Gastrocnemius medialis (tissue), 4 donors: ENCODE measurements at regions not wholly inside any gene's neighbourhood (a gene's known extent, or its start where the extent isn't known, plus 50 kb on each side); places are given as distances from the start of the nearest gene placed in this dataset.

Experiments used
- ATAC-seq, 2 donors: fragments of 150-250 bp; one replicate each; pipeline ENCODE4 v1.9.1; 2016
- DNase-seq, 2 donors: peaks; one replicate each; pipeline ENCODE4 v3.0.0-alpha.2; 2019
- H3K27ac ChIP-seq, 4 donors: fragments of 200-600 bp; sonication (generic); 1 replicate in 1 of 4; 2 replicates in 3 of 4; pipeline ENCODE4 v1.5.1; 2016 to 2018; ENCODE audit warnings: mild to moderate bottlenecking in 2 of 4, moderate library complexity in 1 of 4
- H3K27me3 ChIP-seq, 3 donors: fragments of 200-600 bp; sonication (generic) in 2 of 3; 1 replicate in 1 of 3; 2 replicates in 2 of 3; pipeline versions ENCODE4 v1.5.1 to v1.6.0; 2016 to 2019; ENCODE audit warnings: mild to moderate bottlenecking in 1 of 3, moderate library complexity in 1 of 3
- H3K36me3 ChIP-seq, 2 donors: fragments of 200-600 bp; sonication (generic) in 1 of 2; one replicate each; pipeline ENCODE4 v1.5.1; 2017 to 2018
- H3K4me1 ChIP-seq, 2 donors: fragments of 200-600 bp; sonication (generic) in 1 of 2; one replicate each; pipeline ENCODE4 v1.5.1; 2016 to 2017; ENCODE audit warnings: mild to moderate bottlenecking in 2 of 2
- H3K4me3 ChIP-seq, 4 donors: fragments of 200-600 bp; sonication (generic) in 3 of 4; 1 replicate in 1 of 4; 2 replicates in 3 of 4; pipeline ENCODE4 v1.5.1; 2016 to 2019; ENCODE audit warnings: mild to moderate bottlenecking in 2 of 4
- H3K9me3 ChIP-seq, 3 donors: fragments of 200-600 bp; sonication (generic) in 2 of 3; 1 replicate in 1 of 3; 2 replicates in 2 of 3; pipeline ENCODE4 v1.5.1; 2016 to 2019
- POLR2A ChIP-seq, 2 donors: fragments of 450-650 bp; IDR thresholded peaks; one replicate each; pipeline ENCODE4 v1.6.1; 2017; ENCODE audit warnings: antibody characterized with exemption in 2 of 2, mild to moderate bottlenecking in 2 of 2, moderate library complexity in 2 of 2
- in situ Hi-C, 4 donors: fragments of 200-750 bp; cut with MboI; loops; one replicate each; pipeline versions ENCODE4 v1.15.0 to v1.8.0; 2017; ENCODE audit warnings: low sequenced_read_pairs in 4 of 4
- intact Hi-C: fragments of 100-400 bp; cut with DNase I; formaldehyde crosslinking; loops from one replicate; pipeline ENCODE4 v1.15.1; 2023; ENCODE audit warnings: low total_unique reads
- TF ChIP-seq, protein P1 (sequence below), 5 experiments: fragments of 450-650 bp in 3 of 5; fragments of 200-600 bp in 2 of 5; sonication (generic) in 2 of 5; IDR thresholded peaks in 4 of 5; conservative IDR thresholded peaks in 1 of 5; 1 replicate in 4 of 5; 2 replicates in 1 of 5; pipeline ENCODE4 v1.5.1; 2016 to 2019; ENCODE audit warnings: antibody characterized with exemption in 5 of 5, mild to moderate bottlenecking in 3 of 5, moderate library complexity in 3 of 5

DNA sequence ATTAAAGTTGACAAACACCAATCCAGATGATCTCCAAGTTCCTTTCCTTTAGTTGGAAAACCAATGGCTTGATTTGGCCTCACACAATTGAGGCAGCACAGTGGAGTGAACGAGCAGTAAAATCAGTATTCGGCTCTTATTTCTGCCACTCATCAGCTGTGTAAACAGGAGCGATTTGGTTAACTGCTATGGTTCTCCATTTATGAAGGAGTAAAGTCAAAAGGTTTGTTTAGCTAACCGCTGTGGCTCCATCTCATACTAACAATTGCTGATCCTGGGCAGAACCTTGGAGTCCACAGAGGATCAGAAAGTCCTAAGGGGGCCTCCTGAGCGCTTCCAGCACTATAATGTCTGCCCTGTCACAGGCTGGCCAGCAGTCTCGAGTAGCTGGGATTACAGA, 54.5 kb upstream of the EXOC1L start:
- Histone ChIP-seq H3K4me3 (no peak overlapping the region), H3K9me3 (no peaks in the 10 kb centered on the region), H3K27me3 (no peaks in the 10 kb centered on the region), H3K36me3 (no peaks in the 10 kb centered on the region), H3K4me1 (no peaks in the 10 kb centered on the region), H3K27ac (no peak overlapping the region)
- no peak for ATAC-seq
- in situ Hi-C loops, result no loop called here
- DNase-seq, result no peak
- intact Hi-C loops, result no loop called here
- no peak for TF ChIP-seq POLR2A (IDR thresholded peaks at IDR 0.05)
- TF ChIP-seq, protein P1, sequence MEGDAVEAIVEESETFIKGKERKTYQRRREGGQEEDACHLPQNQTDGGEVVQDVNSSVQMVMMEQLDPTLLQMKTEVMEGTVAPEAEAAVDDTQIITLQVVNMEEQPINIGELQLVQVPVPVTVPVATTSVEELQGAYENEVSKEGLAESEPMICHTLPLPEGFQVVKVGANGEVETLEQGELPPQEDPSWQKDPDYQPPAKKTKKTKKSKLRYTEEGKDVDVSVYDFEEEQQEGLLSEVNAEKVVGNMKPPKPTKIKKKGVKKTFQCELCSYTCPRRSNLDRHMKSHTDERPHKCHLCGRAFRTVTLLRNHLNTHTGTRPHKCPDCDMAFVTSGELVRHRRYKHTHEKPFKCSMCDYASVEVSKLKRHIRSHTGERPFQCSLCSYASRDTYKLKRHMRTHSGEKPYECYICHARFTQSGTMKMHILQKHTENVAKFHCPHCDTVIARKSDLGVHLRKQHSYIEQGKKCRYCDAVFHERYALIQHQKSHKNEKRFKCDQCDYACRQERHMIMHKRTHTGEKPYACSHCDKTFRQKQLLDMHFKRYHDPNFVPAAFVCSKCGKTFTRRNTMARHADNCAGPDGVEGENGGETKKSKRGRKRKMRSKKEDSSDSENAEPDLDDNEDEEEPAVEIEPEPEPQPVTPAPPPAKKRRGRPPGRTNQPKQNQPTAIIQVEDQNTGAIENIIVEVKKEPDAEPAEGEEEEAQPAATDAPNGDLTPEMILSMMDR (IDR thresholded peaks at IDR 0.05 in 4 of 5, conservative IDR thresholded peaks at IDR 0.05 in 1 of 5), result no peak

GRCh38 chr4:55768291-55768690, 51.3 kb upstream of the EXOC1L start:
- ATAC-seq (no peak), DNase-seq (no peak)
- H3K9me3 ChIP-seq, result no peaks in the 10 kb centered on the region
- H3K4me3 ChIP-seq, result no peak overlapping the region
- H3K4me1 ChIP-seq, result no peaks in the 10 kb centered on the region
- H3K27ac ChIP-seq, result no peak overlapping the region
- intact Hi-C loops, result no loop called here
- H3K36me3 ChIP-seq, result no peaks in the 10 kb centered on the region
- H3K27me3 ChIP-seq, result no peaks in the 10 kb centered on the region
- no peak for TF ChIP-seq POLR2A (IDR thresholded peaks at IDR 0.05)
- TF ChIP-seq, protein P1 (IDR thresholded peaks at IDR 0.05 in 4 of 5, conservative IDR thresholded peaks at IDR 0.05 in 1 of 5), result no peak
- in situ Hi-C loops, result no loop called here
